ENCODE measurements at regions not wholly inside any gene's neighbourhood (a gene's known extent, or its start where the extent isn't known, plus 50 kb on each side); places are given as distances from the start of the nearest gene placed in this dataset.

DNA sequence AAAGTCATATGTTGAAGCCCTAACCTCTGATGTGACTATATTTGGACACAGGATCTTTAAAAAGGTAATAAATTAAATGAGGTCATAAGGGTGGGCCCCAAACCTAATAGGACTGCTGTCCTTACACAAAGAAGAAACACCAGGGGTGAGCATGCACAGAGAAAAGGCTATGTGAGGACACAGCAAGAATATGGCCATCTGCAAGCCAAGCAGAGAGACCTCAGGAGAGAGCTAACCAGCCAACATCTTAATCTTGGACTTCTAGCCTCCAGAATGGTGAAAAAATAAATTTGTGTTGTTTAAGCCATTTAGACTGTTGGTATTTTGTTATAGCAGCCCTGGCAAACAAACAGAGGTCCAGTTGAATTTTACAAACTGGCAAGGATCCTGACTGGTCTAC is 223.9 kb downstream of the LTN1 start:
- peaks cover 5% of the 10 kb centered on the region for H3K4me1 ChIP-seq
- no peak overlapping the region for H3K4me3 ChIP-seq
- H3K27ac ChIP-seq = no peak overlapping the region
- H3K36me3 ChIP-seq = no peaks in the 10 kb centered on the region
- DNase-seq (ENCODE audit: low spot score in 2 of 2) = no peak
- TF ChIP-seq POLR2AphosphoS5 (IDR thresholded peaks at IDR 0.05) = no peak
- TF ChIP-seq, protein P1, sequence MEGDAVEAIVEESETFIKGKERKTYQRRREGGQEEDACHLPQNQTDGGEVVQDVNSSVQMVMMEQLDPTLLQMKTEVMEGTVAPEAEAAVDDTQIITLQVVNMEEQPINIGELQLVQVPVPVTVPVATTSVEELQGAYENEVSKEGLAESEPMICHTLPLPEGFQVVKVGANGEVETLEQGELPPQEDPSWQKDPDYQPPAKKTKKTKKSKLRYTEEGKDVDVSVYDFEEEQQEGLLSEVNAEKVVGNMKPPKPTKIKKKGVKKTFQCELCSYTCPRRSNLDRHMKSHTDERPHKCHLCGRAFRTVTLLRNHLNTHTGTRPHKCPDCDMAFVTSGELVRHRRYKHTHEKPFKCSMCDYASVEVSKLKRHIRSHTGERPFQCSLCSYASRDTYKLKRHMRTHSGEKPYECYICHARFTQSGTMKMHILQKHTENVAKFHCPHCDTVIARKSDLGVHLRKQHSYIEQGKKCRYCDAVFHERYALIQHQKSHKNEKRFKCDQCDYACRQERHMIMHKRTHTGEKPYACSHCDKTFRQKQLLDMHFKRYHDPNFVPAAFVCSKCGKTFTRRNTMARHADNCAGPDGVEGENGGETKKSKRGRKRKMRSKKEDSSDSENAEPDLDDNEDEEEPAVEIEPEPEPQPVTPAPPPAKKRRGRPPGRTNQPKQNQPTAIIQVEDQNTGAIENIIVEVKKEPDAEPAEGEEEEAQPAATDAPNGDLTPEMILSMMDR (IDR thresholded peaks at IDR 0.05) = no peak
- no peak for TF ChIP-seq EP300 (IDR thresholded peaks at IDR 0.05)
- no peak for TF ChIP-seq POLR2A (IDR thresholded peaks at IDR 0.05)
- H3K27me3 ChIP-seq = no peaks in the 10 kb centered on the region
- H3K9me3 ChIP-seq = no peaks in the 10 kb centered on the region

DNA sequence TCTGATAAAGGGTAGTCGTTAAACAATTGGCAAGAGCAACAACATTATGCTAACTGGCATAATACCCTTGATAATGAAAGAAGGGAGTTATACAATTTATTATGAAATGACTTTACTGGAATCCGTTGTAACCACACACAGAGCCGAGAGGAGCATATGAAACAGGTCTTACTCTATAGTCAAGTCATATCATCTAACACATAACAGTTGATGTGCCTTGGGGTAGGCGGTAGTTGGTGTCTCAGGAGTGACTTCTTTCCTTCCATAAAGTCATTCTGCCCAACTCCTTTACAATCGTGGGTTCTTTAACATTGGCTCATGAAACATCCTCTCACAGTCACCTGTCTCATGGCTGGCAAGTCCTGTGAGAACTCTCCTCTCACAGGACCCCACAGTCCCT is 225.2 kb downstream of the LTN1 start:
- H3K27ac ChIP-seq = no peak overlapping the region
- no peaks in the 10 kb centered on the region for H3K27me3 ChIP-seq
- TF ChIP-seq POLR2AphosphoS5 (IDR thresholded peaks at IDR 0.05) (no peak), EP300 (IDR thresholded peaks at IDR 0.05) (no peak), POLR2A (IDR thresholded peaks at IDR 0.05) (no peak)
- TF ChIP-seq, protein P1 (IDR thresholded peaks at IDR 0.05) = no peak
- H3K4me1 ChIP-seq = peaks cover 5% of the 10 kb centered on the region
- H3K36me3 ChIP-seq = no peaks in the 10 kb centered on the region
- H3K9me3 ChIP-seq = no peaks in the 10 kb centered on the region
- no peak for DNase-seq (ENCODE audit: low spot score in 2 of 2)
- no peak overlapping the region for H3K4me3 ChIP-seq
- WGBS = 84% methylated on average over 5 of the region's 5 CpGs

DNA sequence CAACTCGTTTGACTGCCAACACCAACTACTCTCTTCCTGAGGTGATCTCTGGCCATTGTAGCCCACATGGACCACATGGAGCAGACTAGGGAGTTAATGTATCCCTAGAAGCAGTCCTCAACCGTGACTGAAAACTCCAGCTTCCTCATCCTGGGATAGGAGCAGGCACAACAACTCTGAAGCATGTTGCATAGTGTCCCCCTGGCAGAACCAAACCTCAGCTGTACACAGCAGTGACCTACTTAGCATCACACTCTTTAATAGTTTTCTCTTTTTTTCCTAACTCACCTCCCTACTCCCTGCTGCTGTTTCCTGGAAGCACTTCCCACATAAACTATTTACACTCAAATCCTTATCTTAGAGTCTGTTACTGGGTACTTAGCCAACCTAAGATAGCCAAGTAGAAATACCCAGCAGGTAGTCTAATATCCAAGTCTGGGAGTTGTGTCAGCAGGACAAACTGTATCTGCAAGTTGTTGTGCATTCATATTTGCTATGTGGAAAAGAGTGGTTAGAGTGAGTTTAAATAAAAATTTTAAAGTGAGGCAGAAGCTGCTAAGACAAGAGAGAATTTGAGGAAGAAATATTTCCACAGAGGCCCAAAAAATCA is 228.8 kb downstream of the LTN1 start:
- H3K27ac ChIP-seq = no peak overlapping the region
- H3K36me3 ChIP-seq = no peaks in the 10 kb centered on the region
- no peak for DNase-seq (ENCODE audit: low spot score in 2 of 2)
- no peaks in the 10 kb centered on the region for H3K9me3 ChIP-seq
- TF ChIP-seq EP300 (IDR thresholded peaks at IDR 0.05) (no peak), POLR2A (IDR thresholded peaks at IDR 0.05) (no peak), POLR2AphosphoS5 (IDR thresholded peaks at IDR 0.05) (no peak)
- TF ChIP-seq, protein P1 (IDR thresholded peaks at IDR 0.05) = no peak
- no peak overlapping the region for H3K4me3 ChIP-seq
- 36% methylated on average over 2 of the region's 2 CpGs for WGBS
- no peaks in the 10 kb centered on the region for H3K4me1 ChIP-seq
- H3K27me3 ChIP-seq = no peaks in the 10 kb centered on the region

DNA sequence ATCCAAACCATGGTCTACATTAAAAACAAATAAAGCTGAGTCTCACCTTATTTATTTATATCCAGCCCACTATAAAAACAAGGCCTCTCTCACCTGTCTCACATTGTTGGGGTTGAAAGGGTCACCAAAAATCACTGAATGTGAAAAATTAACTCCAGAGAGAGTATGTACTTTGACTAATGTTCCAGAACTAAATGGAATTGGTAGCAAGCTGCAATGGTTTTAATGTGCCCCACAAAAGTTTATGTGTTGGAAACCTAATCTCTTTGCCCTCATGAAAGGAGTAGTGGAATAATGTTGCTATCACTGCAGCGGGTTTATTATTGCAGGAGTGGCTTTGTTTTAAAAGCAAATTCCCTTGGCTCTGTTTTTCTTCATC is 230.3 kb downstream of the LTN1 start:
- no peaks in the 10 kb centered on the region for H3K27me3 ChIP-seq
- H3K4me3 ChIP-seq = no peak overlapping the region
- TF ChIP-seq, protein P1 (IDR thresholded peaks at IDR 0.05) = no peak
- no peak for TF ChIP-seq POLR2A (IDR thresholded peaks at IDR 0.05)
- no peak for TF ChIP-seq EP300 (IDR thresholded peaks at IDR 0.05)
- TF ChIP-seq POLR2AphosphoS5 (IDR thresholded peaks at IDR 0.05) = no peak
- WGBS = 56% methylated on average over 1 of the region's 1 CpG
- H3K4me1 ChIP-seq = no peaks in the 10 kb centered on the region
- H3K9me3 ChIP-seq = no peaks in the 10 kb centered on the region
- H3K27ac ChIP-seq = no peak overlapping the region
- no peaks in the 10 kb centered on the region for H3K36me3 ChIP-seq
- DNase-seq (ENCODE audit: low spot score in 2 of 2) = no peak

DNA sequence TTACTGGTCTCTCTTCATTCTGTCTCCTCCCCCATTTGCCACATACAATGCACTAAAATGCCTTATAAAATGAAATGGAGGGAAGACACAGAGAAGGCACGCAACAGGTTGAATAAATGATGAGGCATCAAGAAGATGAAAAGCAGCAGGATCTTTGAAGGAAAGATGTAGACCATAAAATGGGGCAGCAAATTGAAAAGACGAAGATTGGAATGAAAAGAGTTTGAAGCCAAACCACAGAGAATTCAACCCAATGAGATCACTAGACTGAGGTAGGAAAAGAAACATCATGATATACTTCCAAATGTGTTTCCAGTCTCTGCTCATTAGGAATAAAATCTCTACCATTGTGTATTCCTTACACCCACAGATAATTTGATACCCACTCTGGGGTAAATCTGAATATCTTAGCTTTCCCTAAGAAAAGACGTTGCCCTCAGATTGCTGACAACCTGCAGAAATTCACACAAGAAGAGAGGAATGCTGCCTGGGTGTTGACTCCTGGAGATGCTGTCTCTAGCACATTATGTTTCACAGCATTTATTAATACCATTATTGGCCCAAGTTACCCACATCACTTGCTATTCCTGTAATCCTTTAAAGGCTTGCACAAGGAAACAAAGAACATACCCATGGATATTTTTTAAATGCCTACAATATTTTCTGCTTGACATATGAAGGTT is 230.9 kb downstream of the LTN1 start:
- no peaks in the 10 kb centered on the region for H3K9me3 ChIP-seq
- H3K36me3 ChIP-seq = no peaks in the 10 kb centered on the region
- no peak overlapping the region for H3K4me3 ChIP-seq
- no peak for DNase-seq (ENCODE audit: low spot score in 2 of 2)
- 47% methylated on average over 3 of the region's 3 CpGs for WGBS
- no peak overlapping the region for H3K27ac ChIP-seq
- TF ChIP-seq POLR2AphosphoS5 (IDR thresholded peaks at IDR 0.05) (no peak), POLR2A (IDR thresholded peaks at IDR 0.05) (no peak), EP300 (IDR thresholded peaks at IDR 0.05) (peak; percentile 52)
- TF ChIP-seq, protein P1 (IDR thresholded peaks at IDR 0.05) = no peak
- no peaks in the 10 kb centered on the region for H3K4me1 ChIP-seq
- H3K27me3 ChIP-seq = no peaks in the 10 kb centered on the region

Measured in suprapubic skin (tissue), 4 donors.